Heart left ventricle (tissue), 13 donors: ENCODE measurements at regions not wholly inside any gene's neighbourhood (a gene's known extent, or its start where the extent isn't known, plus 50 kb on each side); places are given as distances from the start of the nearest gene placed in this dataset.

ENCODE experiments used
- CTCF ChIP-seq, 12 donors: fragments of 200-600 bp; sonication (generic) in 4 of 12; IDR thresholded peaks; one replicate each; pipeline versions ENCODE4 v1.5.0 to v1.8.0; 2018 to 2022; ENCODE audit warnings: antibody characterized with exemption in 12 of 12, mild to moderate bottlenecking in 5 of 12
- POLR2A ChIP-seq, 2 donors: fragments of 450-650 bp; IDR thresholded peaks; one replicate each; pipeline ENCODE4 v1.6.1; 2017; ENCODE audit warnings: antibody characterized with exemption in 2 of 2, mild to moderate bottlenecking in 2 of 2, moderate library complexity in 2 of 2
- donor health status: ischemic (EF 13 %, LVEDD 7.1; RV severe dilation, severe dysfunction).
- donor health status: DM: no; HTN: yes; CAD: no.
- donor health status: DM: no; HTN: no; CAD: no.
- donor health status: ischemic (EF 25% LVEDD 6.9; RV normal size, moderate dysfunction).
- donor health status: ischemic (EF 25% LVEDD 5.7; RV mildly dilated, moderate dysfunction).
- donor health status: ischemic (EF 35%, LVEDD 5.7; RV mildly dilated, moderate dysfunction).
- donor health status: nonischemic (EF 11% LVEDD 7.7; RV severe dilation, severe dysfunction).
- donor health status: DM: yes; HTN: yes; CAD: no.
- donor health status: PGD.
- donor health status: ischemic (EF 29% LVEDD 5.4; RV normal size, mild dysfunction).
- donor health status: nonischemic (EF 23%, LVEDD 6.1; RV moderate dilation, normal function).

GRCh38 chr7:26919906-26920493 lies 55.6 kb upstream of the SKAP2 start:
- TF ChIP-seq CTCF (IDR thresholded peaks at IDR 0.05) (no peak), POLR2A (IDR thresholded peaks at IDR 0.05) (no peak)
